ENCODE measurements at regions not wholly inside any gene's neighbourhood (a gene's known extent, or its start where the extent isn't known, plus 50 kb on each side); places are given as distances from the start of the nearest gene placed in this dataset.

DNA sequence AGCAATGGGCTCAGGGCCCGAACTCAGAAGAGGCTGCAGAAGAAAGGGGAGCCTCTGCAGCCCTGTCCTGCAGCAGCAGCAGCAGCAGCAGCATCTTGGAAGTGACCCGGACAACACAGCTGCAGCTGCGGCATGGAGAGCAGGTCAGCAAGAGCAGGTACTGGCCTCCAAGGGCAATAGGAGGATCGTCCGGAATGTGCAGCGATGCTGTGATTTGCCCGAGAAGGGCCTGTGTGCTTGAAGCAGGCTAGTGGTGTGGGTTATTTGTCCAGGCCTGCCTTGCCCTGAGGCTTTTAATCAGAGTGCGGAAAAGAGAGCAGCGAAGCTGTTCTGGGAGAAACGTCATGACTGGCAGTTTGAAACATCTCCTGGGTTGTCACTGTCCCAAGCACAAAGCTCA is 126.0 kb downstream of the F11 start:
- TF ChIP-seq, protein P1, sequence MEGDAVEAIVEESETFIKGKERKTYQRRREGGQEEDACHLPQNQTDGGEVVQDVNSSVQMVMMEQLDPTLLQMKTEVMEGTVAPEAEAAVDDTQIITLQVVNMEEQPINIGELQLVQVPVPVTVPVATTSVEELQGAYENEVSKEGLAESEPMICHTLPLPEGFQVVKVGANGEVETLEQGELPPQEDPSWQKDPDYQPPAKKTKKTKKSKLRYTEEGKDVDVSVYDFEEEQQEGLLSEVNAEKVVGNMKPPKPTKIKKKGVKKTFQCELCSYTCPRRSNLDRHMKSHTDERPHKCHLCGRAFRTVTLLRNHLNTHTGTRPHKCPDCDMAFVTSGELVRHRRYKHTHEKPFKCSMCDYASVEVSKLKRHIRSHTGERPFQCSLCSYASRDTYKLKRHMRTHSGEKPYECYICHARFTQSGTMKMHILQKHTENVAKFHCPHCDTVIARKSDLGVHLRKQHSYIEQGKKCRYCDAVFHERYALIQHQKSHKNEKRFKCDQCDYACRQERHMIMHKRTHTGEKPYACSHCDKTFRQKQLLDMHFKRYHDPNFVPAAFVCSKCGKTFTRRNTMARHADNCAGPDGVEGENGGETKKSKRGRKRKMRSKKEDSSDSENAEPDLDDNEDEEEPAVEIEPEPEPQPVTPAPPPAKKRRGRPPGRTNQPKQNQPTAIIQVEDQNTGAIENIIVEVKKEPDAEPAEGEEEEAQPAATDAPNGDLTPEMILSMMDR (IDR thresholded peaks at IDR 0.05), result no peak
- no peak for TF ChIP-seq ZFX (IDR thresholded peaks at IDR 0.05; ENCODE audit: borderline replicate concordance)
